K562 (cell line): ENCODE measurements at regions not wholly inside any gene's neighbourhood (a gene's known extent, or its start where the extent isn't known, plus 50 kb on each side); places are given as distances from the start of the nearest gene placed in this dataset.
A peak's percentile ranks its signal among the peaks of the same experiment; 100 is the strongest.

Source experiments
- BMI1 ChIP-seq: fragments of 150-350 bp; IDR thresholded peaks from 2 replicates; pipeline ENCODE4 v1.6.1; 2014; ENCODE audit warnings: low read length
- GABPB2 ChIP-seq: fragments of 250-450 bp; sonication (Bioruptor Pico); conservative IDR thresholded peaks from 2 replicates; pipeline ENCODE4 v1.5.1; 2021; ENCODE audit warnings: mild to moderate bottlenecking
- KDM4B ChIP-seq, 2 experiments: fragments of 450-650 bp in 1 of 2; sonication (generic) in 1 of 2; IDR thresholded peaks; 2 replicates each; pipeline ENCODE4 v1.6.1; 2016 to 2017; ENCODE audit warnings: borderline replicate concordance in 2 of 2, antibody characterized with exemption in 1 of 2, low read depth in 1 of 2, mild to moderate bottlenecking in 1 of 2
- KLF10 ChIP-seq: fragments of 250-450 bp; sonication (Bioruptor Pico); IDR thresholded peaks from 2 replicates; pipeline ENCODE4 v1.6.1; 2021; ENCODE audit warnings: matching md5 sums
- LCOR ChIP-seq: sonication (generic); formaldehyde crosslinking; IDR thresholded peaks from 2 replicates; pipeline ENCODE4 v1.8.0; 2022; ENCODE audit warnings: mild to moderate bottlenecking, missing genetic modification reagents
- MAFF ChIP-seq: IDR thresholded peaks from 2 replicates; pipeline ENCODE4 v1.6.1; 2012; ENCODE audit warnings: low read length, improper control_type of control experiment
- MIER1 ChIP-seq: fragments of 450-650 bp; IDR thresholded peaks from 2 replicates; pipeline ENCODE4 v1.6.1; 2016; ENCODE audit warnings: antibody characterized with exemption, mild to moderate bottlenecking, low read depth
- MXI1 ChIP-seq: IDR thresholded peaks from 2 replicates; pipeline ENCODE4 v1.6.1; 2011; ENCODE audit warnings: low read depth, mild to moderate bottlenecking, improper control_type of control experiment, low read length
- NR1H2 ChIP-seq: sonication (generic); formaldehyde crosslinking; IDR thresholded peaks from 2 replicates; pipeline ENCODE4 v1.4.0; 2020; ENCODE audit warnings: mild to moderate bottlenecking, missing genetic modification reagents
- RAD51 ChIP-seq: fragments of 450-650 bp; IDR thresholded peaks from 2 replicates; pipeline ENCODE4 v1.7.1; 2016; ENCODE audit warnings: low read depth, mild to moderate bottlenecking, borderline replicate concordance
- RBM25 ChIP-seq: fragments of 200-400 bp; formaldehyde crosslinking; IDR thresholded peaks from 2 replicates; pipeline ENCODE4 v1.6.1; 2018; ENCODE audit warnings: low read length, low read depth, moderate library complexity; ENCODE audit not compliant: severe bottlenecking
- RNF219 ChIP-seq: fragments of 250-450 bp; sonication (Bioruptor Pico); IDR thresholded peaks from 2 replicates; pipeline ENCODE4 v1.5.0; 2022; ENCODE audit warnings: mild to moderate bottlenecking
- RREB1 ChIP-seq: fragments of 250-450 bp; sonication (Bioruptor Pico); IDR thresholded peaks from 2 replicates; pipeline ENCODE4 v1.4.0; 2020
- SIN3A ChIP-seq, 2 experiments: fragments of 150-350 bp in 1 of 2; IDR thresholded peaks; 2 replicates each; pipeline ENCODE4 v1.6.1; 2011 to 2016; ENCODE audit warnings: borderline replicate concordance in 2 of 2, low read depth in 2 of 2, low read length in 2 of 2, mild to moderate bottlenecking in 2 of 2, moderate library complexity in 2 of 2; ENCODE audit not compliant: control insufficient read depth in 1 of 2
- SMAD4 ChIP-seq: fragments of 250-450 bp; sonication (Bioruptor Pico); conservative IDR thresholded peaks from 2 replicates; pipeline ENCODE4 v1.8.0; 2021; ENCODE audit warnings: inconsistent platforms, mild to moderate bottlenecking, moderate library complexity
- ZBTB7A ChIP-seq: IDR thresholded peaks from 2 replicates; pipeline ENCODE4 v1.6.1; 2011; ENCODE audit warnings: low read depth, mild to moderate bottlenecking, low read length, moderate library complexity, borderline replicate concordance; ENCODE audit not compliant: control insufficient read depth
- ZNF316 ChIP-seq: fragments of 450-650 bp; IDR thresholded peaks from 2 replicates; pipeline ENCODE4 v1.6.1; 2016
- ZSCAN32 ChIP-seq: fragments of 450-650 bp; formaldehyde crosslinking; IDR thresholded peaks from 2 replicates; pipeline ENCODE4 v1.4.0; 2020; ENCODE audit warnings: mild to moderate bottlenecking, moderate library complexity
- TF ChIP-seq, protein P1 (sequence below), 2 experiments: IDR thresholded peaks in 1 of 2; conservative IDR thresholded peaks in 1 of 2; 2 replicates each; pipeline ENCODE4 v1.6.1; 2016; ENCODE audit warnings: low read depth in 2 of 2, mild to moderate bottlenecking in 1 of 2, missing compliant biosample characterization in 1 of 2, missing genetic modification characterization in 1 of 2, moderate library complexity in 1 of 2

DNA sequence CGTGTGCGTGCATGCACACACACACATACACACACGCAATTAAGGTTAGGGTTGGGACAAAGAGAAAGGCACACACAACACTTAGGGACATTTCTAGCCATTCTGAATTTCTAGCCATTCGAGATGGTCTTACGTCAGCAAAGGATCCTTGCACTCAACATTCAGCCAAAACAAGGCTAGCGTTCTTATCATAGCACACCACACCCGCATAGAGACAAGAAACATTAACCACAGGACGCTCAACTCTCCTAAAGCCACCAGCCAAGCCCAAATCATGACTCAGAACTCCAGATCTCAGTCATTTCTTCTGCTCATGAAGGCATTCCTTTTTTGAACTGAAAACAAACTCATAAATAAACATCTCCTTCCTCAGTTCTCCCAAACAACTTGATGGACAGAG, 106.8 kb downstream of the LMO4 start (continued):
- no peak for TF ChIP-seq RREB1 (CRISPR knock-in tag)
- no peak; the same call in 1 of the 2 replicates for TF ChIP-seq RAD51
- TF ChIP-seq LCOR (CRISPR knock-in tag): peak; percentile 81; the same call in 1 of the 2 replicates
- no peak for TF ChIP-seq BMI1
- no peak for TF ChIP-seq MIER1
- no peak for TF ChIP-seq ZSCAN32 (CRISPR knock-in tag)
- no peak for TF ChIP-seq RBM25
- TF ChIP-seq, protein P1, sequence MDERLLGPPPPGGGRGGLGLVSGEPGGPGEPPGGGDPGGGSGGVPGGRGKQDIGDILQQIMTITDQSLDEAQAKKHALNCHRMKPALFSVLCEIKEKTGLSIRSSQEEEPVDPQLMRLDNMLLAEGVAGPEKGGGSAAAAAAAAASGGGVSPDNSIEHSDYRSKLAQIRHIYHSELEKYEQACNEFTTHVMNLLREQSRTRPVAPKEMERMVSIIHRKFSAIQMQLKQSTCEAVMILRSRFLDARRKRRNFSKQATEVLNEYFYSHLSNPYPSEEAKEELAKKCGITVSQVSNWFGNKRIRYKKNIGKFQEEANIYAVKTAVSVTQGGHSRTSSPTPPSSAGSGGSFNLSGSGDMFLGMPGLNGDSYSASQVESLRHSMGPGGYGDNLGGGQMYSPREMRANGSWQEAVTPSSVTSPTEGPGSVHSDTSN (CRISPR knock-in tag; IDR thresholded peaks at IDR 0.05; ENCODE audit: low read depth): no peak
- TF ChIP-seq, protein P1 (tag; conservative IDR thresholded peaks at IDR 0.05; ENCODE audit: low read depth): peak; percentile 49; the same call in 1 of the 2 replicates
- TF ChIP-seq SMAD4 (CRISPR knock-in tag): peak; percentile 96
- TF ChIP-seq MXI1: no peak
- TF ChIP-seq MAFF: peak; percentile 59
- TF ChIP-seq SIN3A (IDR thresholded peaks at IDR 0.05; ENCODE audit: borderline replicate concordance in 2 of 2, control insufficient read depth in 1 of 2, low read depth in 2 of 2, low read length in 2 of 2): no peak
- no peak for TF ChIP-seq KLF10 (CRISPR knock-in tag)
- no peak for TF ChIP-seq NR1H2 (CRISPR knock-in tag)
- TF ChIP-seq ZBTB7A: no peak
- TF ChIP-seq GABPB2 (CRISPR knock-in tag): no peak
- no peak for TF ChIP-seq KDM4B (IDR thresholded peaks at IDR 0.05; ENCODE audit: borderline replicate concordance in 2 of 2, low read depth in 1 of 2)
- no peak for TF ChIP-seq RNF219 (CRISPR knock-in tag)
- peak; percentile 81 for TF ChIP-seq ZNF316
